NB4 (cell line): ENCODE measurements at regions not wholly inside any gene's neighbourhood (a gene's known extent, or its start where the extent isn't known, plus 50 kb on each side); places are given as distances from the start of the nearest gene placed in this dataset.

Experiments
- DNase-seq: peaks from one replicate; pipeline ENCODE4 v3.0.0; 2010; ENCODE audit warnings: low read depth
- H3K4me3 ChIP-seq: one replicate; pipeline ENCODE4 v1.5.1; 2011; ENCODE audit warnings: mild to moderate bottlenecking, low read depth, low read length, moderate library complexity
- MAX ChIP-seq: IDR thresholded peaks from 2 replicates; pipeline ENCODE4 v1.6.1; 2011; ENCODE audit warnings: low read depth, low read length
- MYC ChIP-seq: IDR thresholded peaks from 2 replicates; pipeline ENCODE4 v1.6.1; 2011; ENCODE audit warnings: low read depth, low read length
- POLR2A ChIP-seq: IDR thresholded peaks from 2 replicates; pipeline ENCODE4 v1.6.1; 2011; ENCODE audit warnings: mild to moderate bottlenecking; ENCODE audit not compliant: insufficient read length; ENCODE audit errors: extremely low read depth
- TF ChIP-seq, protein P1 (sequence below): IDR thresholded peaks from one replicate; pipeline ENCODE4 v1.5.1; 2012; ENCODE audit warnings: low read depth, low read length

GRCh38 chr12:97275728-97276590 lies 186.6 kb upstream of the RMST start:
- DNase-seq: no peak
- no peak for TF ChIP-seq MAX
- TF ChIP-seq MYC: no peak
- no peak for TF ChIP-seq POLR2A
- TF ChIP-seq, protein P1, sequence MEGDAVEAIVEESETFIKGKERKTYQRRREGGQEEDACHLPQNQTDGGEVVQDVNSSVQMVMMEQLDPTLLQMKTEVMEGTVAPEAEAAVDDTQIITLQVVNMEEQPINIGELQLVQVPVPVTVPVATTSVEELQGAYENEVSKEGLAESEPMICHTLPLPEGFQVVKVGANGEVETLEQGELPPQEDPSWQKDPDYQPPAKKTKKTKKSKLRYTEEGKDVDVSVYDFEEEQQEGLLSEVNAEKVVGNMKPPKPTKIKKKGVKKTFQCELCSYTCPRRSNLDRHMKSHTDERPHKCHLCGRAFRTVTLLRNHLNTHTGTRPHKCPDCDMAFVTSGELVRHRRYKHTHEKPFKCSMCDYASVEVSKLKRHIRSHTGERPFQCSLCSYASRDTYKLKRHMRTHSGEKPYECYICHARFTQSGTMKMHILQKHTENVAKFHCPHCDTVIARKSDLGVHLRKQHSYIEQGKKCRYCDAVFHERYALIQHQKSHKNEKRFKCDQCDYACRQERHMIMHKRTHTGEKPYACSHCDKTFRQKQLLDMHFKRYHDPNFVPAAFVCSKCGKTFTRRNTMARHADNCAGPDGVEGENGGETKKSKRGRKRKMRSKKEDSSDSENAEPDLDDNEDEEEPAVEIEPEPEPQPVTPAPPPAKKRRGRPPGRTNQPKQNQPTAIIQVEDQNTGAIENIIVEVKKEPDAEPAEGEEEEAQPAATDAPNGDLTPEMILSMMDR: no peak
- no peak overlapping the region for H3K4me3 ChIP-seq

- DNase-seq: no peak
- TF ChIP-seq POLR2A (no peak), MYC (no peak), MAX (no peak)
- TF ChIP-seq, protein P1: no peak
- H3K4me3 ChIP-seq: no peak overlapping the region
These were observed 185.8 kb upstream of the RMST start for GRCh38 chr12:97276661-97277429.

- no peak overlapping the region for H3K4me3 ChIP-seq
- no peak for TF ChIP-seq MYC
- TF ChIP-seq, protein P1: peak; percentile 63
- no peak for TF ChIP-seq MAX
- TF ChIP-seq POLR2A: no peak
- peak; percentile 40 for DNase-seq
These were observed 179.3 kb upstream of the RMST start for GRCh38 chr12:97283297-97283696.

GRCh38 chr12:97288531-97288930 lies 174.1 kb upstream of the RMST start:
- no peak overlapping the region for H3K4me3 ChIP-seq
- no peak for TF ChIP-seq POLR2A
- no peak for DNase-seq

DNA sequence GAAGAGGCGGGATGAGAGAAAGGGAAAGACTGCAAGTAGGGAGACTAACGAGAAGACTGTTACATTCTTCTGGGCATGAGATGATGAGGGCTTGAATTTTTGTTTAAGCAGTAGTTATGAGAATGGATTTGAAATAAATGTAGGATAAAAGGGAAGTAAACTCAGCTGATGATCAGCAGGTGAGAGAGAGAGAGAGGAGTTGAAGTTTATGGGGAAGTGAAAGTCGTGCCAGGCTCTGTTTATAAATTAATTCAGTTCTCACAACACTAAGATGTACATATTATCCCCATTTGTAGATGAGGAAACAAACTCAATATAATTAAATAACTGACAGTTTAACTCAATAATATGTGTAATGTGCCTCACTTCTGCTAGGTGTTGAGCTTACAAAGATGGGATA lies 170.0 kb upstream of the RMST start:
- H3K4me3 ChIP-seq: no peak overlapping the region
- DNase-seq: no peak
- TF ChIP-seq MAX: no peak
- no peak for TF ChIP-seq MYC
- no peak for TF ChIP-seq POLR2A
- TF ChIP-seq, protein P1: no peak

GRCh38 chr12:97293541-97293940 lies 169.1 kb upstream of the RMST start:
- no peak for DNase-seq

More at GRCh38 chr12:97293541-97293940, 169.1 kb upstream of the RMST start:
- no peak overlapping the region for H3K4me3 ChIP-seq
- TF ChIP-seq MAX (no peak), POLR2A (no peak), MYC (no peak)
- TF ChIP-seq, protein P1: no peak
